OCI-LY7 (cell line): ENCODE measurements at regions not wholly inside any gene's neighbourhood (a gene's known extent, or its start where the extent isn't known, plus 50 kb on each side); places are given as distances from the start of the nearest gene placed in this dataset.

Experiments
- EZH2phosphoT487 ChIP-seq: fragments of 200-600 bp; sonication (generic); IDR thresholded peaks from 2 replicates; pipeline ENCODE4 v1.6.1; 2018; ENCODE audit warnings: low read depth, borderline replicate concordance, mild to moderate bottlenecking, mixed run types, antibody characterized with exemption, low read length, moderate library complexity, mixed read lengths
- TF ChIP-seq, protein P1 (sequence below): fragments of 200-600 bp; sonication (generic); conservative IDR thresholded peaks from 2 replicates; pipeline ENCODE4 v1.5.1; 2014; ENCODE audit warnings: mild to moderate bottlenecking, antibody characterized with exemption, low read length, moderate library complexity, mixed read lengths

GRCh38 chrX:25166145-25166544, 150.4 kb upstream of the ARX start:
- TF ChIP-seq, protein P1, sequence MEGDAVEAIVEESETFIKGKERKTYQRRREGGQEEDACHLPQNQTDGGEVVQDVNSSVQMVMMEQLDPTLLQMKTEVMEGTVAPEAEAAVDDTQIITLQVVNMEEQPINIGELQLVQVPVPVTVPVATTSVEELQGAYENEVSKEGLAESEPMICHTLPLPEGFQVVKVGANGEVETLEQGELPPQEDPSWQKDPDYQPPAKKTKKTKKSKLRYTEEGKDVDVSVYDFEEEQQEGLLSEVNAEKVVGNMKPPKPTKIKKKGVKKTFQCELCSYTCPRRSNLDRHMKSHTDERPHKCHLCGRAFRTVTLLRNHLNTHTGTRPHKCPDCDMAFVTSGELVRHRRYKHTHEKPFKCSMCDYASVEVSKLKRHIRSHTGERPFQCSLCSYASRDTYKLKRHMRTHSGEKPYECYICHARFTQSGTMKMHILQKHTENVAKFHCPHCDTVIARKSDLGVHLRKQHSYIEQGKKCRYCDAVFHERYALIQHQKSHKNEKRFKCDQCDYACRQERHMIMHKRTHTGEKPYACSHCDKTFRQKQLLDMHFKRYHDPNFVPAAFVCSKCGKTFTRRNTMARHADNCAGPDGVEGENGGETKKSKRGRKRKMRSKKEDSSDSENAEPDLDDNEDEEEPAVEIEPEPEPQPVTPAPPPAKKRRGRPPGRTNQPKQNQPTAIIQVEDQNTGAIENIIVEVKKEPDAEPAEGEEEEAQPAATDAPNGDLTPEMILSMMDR = no peak
- no peak for TF ChIP-seq EZH2phosphoT487
